ENCODE measurements at regions not wholly inside any gene's neighbourhood (a gene's known extent, or its start where the extent isn't known, plus 50 kb on each side); places are given as distances from the start of the nearest gene placed in this dataset.

DNA sequence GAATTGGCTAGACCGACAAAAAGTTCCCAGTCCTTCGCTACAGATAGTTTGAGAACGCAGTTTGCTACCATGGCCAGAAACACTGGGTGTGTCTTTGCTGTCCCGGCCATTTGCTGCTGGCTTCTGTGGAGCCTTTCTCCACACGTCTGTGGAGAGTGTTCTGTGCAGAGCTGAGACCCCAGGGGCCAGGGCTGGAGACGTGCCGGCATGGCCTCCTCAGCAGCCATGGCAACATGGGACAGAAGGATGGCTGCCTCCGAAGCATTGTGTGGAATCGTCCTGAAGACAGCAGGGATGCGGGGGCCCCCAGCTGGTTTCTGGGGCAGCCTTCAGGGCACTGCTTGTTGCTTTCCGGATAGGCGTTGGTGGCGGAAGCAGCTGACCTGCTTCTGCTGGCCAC, 142.8 kb downstream of the GADD45G start:
- no peak for DNase-seq (ENCODE audit: low read depth)

DNA sequence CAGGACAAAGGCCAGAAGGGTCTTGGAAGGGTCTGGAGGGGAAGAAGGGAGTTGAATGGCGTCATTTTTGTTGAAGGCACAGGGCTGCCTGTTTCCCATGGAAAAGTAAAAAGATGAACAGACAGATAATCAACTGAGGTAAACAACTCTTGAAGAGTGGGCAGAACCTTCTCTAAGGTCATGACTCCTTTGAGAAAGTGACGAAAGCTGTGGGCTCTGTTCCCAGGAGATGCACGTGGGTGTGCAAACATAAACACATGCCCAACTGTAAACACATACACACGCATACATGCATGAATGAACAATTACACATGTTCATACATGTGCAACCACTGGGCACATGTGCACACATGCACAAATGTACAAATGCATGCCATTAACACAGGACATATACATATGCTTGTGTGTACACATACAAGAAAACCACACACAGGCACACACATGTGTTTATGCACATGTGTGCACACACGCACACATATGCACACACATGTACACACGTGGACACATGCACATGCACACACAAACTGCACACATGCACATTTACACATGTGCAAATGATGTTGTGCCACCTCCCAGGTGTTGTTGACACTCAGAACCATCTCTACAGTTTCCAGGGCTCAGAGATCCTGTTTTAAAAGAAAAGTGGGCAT, 143.3 kb downstream of the GADD45G start:
- DNase-seq (ENCODE audit: low read depth), result no peak

DNA sequence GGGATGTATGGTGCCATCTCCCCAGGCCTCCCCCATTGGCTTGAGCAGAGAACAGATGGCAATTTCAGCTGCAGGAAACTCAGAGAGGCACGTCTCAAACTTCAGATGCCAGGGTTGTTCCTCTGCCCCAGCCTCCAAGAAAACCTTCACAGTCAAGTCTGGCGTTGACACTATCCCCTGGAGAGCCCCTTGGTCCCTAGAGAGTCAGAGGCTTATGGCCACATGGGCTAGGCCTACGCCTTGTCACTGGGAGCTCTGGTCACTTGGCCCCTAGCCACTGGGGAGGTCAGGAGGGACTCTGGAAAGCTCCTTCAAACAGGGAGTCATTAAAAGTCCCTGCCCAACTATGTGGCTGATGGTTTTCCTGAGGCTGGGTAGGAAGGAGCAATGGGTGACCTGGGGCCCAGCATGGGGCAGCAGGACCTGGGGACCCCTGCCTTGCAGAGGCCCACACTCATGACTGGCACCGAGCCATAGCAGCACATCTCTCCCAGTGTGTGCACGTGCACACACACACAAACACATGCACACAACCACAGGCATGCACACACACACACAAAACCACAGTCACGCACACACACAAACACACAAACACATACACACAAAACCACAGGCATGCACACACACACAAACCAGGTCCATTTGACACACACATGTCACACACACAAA, 144.2 kb downstream of the GADD45G start:
- DNase-seq (ENCODE audit: low read depth), result no peak

DNA sequence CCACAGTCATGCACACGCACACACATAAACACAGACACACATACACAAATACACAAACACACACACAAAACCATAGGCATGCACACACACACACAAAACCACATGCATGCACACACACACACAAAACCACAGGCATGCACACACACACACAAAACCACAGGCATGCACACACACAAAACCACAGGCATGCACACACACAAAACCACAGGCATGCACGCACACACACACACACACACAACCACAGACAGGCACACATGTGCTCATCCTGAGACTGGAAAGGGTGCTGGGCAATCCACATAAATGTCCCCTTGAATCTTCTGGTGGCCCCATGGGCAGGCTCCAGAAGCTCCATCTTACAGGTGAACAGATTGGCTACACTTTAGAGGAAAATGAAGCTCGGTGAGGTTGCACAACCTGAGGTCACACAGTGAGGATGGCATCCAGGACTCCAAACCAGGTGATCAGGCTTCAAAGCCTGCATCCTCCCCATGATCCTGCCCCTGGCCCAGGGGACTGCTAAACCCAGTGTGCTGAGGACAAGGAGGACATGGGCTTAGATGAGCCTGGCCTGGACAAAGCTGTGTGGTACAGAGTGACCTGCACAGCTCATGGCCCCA, 144.8 kb downstream of the GADD45G start:
- DNase-seq (ENCODE audit: low read depth), result no peak

DNA sequence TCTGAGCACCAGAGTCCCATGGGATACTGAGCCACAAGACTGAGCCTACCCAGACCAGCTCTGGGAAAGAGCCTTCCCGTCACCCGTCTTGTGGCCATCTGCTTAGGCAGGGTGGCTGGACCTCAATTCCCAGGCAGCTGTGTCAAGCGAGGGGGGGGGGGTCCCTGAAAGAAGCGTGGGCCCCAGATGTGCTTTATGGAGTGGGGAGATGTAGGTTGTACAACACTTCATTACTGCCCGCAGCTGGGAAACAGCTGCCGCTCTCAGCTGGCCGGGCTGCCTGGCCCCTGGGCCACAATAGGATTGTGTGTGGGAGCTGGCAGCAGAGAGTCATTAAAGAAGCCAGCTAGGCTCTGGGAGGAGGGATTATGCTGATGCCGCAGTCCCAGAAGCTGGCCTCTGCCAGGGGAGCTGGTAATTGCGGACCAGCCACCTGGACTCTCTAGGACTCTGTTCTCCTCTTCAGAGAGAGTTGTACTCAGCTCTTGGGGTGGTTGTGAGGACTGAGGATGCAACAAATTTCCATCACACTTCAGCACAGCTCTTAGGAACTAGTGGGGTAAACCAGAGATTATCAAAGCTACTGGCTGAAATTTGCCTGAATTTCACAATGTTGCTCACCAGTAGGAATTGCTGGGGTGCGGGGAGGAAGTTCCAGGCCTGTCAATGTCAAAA, 145.4 kb downstream of the GADD45G start:
- DNase-seq (ENCODE audit: low read depth), result no peak

DNA sequence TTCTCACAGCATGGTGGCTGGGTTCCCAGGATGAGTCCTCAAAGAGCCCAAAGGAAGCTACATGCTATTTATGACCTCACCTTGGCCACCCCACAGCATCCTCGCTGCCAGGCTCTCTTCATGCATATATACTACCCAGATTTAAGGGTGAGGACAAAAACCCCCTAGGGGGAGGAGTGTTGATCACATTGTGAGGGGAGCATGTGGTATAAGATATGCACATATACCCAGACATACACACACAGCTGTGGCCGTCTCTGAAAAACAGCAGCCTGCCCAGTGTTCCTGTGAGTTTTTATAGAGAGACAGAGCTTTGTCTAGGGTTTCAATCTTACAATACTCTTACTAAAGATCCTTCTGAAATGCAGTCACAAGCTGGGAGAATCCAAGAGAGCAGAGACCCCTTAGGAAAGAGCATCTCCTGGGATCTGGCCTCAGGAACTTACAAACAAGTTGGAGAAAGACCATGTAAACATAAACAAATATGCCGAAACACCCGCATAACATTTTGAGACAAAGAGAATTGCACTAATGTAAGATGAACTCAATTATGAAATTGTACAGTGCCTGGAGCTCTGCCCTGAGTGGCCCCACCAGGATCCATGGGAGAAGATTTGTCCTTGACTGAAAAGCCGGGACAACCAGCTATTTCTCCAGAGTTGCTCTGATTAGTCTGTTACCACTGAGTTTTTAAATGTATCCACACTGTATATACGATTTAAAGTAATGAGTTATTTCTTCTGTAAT, 146.4 kb downstream of the GADD45G start:
- no peak for DNase-seq (ENCODE audit: low read depth)

- no peak for DNase-seq (ENCODE audit: low read depth)
Observed at GRCh38 chr9:89752154-89752553, 147.3 kb downstream of the GADD45G start.

DNA sequence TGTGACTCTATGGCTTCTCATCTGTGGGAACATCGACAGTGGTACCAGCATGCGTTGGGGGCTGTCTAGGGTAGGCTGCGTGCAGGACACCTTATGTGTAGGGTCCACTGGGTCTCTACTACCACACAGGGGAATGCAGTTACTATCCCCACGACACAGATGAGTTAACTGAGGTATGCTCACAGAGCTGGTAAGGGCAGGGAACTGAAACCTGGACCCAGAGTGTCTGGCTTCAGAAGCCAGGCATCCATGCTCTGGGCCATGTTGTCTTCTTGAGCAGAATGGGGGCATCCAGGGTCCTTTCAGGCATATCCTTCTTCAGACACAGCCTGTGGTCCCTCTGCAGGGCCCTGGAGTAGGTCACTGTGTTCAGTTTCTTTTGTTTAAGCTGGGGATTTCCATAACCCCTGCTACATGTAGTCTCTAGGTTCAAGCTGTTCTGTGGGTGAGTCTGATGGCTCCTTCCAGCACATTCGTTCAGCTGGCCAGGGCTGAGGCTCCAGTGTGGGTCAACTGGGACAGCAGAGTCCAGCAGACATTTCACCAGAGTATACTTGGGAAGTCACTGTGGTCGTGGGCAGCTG, 148.8 kb downstream of the GADD45G start:
- DNase-seq (ENCODE audit: low read depth), result no peak

- DNase-seq (ENCODE audit: low read depth), result no peak
Observed at GRCh38 chr9:89754193-89754592, 149.4 kb downstream of the GADD45G start.

DNA sequence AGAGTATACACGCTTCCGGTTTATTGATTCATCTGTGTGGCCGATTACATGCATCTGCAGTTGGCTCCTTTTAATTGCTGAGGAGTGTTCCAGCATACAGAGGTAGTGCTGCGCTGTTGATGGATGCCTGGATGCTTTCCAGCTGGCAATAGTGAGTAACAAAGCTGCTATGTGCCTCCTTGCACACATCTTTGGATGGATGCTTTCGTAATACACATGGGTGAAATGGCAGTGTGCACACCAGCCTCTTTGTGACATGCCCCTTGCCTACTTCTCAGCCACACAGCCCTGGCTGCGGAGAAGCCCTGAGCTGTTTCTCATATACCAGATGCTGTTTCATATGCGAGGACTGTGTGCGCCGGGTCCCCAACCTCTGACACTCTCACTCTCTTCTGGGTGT, 151.0 kb downstream of the GADD45G start:
- DNase-seq (ENCODE audit: low read depth), result no peak

- no peak for DNase-seq (ENCODE audit: low read depth)
Observed at GRCh38 chr9:89756891-89757537, 152.2 kb downstream of the GADD45G start.

DNA sequence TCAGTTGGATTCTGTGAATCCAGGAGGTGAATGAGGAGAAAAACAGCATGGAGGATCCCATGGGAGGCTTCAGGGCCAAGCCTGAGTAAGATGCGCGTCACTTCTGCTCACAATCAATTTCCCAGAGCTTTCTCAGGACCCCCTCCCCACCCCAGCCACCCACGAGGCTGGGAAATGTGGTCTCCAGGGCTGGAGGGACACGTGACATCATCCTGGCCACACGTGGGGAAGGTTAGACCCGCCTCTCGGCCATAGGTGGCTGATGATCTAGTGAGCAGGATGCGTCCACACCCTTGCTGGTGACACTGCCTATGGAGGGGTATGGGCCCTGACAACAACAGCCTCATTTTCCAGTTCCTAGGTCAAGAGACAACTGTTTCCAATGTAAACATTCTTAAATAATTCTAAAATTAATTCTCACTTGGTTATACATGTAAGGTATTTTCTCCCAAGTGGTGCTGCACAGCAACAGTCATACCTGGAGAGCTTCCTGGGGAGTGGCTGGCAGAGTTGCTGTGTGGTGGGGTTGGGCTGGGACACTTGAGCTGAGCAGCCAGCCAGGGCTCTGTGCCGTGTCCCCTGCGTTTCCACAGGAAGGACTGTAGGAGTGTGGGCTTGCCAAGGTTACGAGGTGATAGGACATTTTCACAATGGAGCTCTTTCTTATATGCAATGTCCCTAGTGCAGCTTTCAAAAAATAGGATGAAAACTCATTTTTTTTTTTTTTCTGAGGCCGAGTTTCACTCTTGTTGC, 153.1 kb downstream of the GADD45G start:
- DNase-seq (ENCODE audit: low read depth), result no peak

GRCh38 chr9:89759572-89759971, 154.8 kb downstream of the GADD45G start:
- no peak for DNase-seq (ENCODE audit: low read depth)

DNA sequence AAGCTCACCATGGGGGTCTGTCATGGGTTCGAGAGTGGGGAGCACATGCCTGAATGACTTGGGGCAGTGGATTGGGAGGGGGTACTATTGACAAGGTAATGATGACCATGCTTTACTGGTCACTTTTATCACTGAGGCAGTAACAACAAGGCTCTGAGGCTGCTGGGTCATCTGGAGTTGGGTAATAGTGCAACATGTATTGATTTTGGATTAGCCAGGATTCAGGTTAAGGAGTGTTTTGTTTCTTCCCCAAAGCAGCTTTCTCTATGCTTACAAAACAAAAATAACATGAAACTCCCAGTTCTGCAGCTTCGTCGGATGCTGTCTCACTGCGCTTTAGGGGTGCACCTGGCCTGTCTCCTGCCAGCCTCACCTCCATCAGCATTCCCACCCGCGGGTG, 155.3 kb downstream of the GADD45G start:
- DNase-seq (ENCODE audit: low read depth), result no peak

GRCh38 chr9:89764217-89764616, 159.4 kb downstream of the GADD45G start:
- DNase-seq (ENCODE audit: low read depth), result no peak

DNA sequence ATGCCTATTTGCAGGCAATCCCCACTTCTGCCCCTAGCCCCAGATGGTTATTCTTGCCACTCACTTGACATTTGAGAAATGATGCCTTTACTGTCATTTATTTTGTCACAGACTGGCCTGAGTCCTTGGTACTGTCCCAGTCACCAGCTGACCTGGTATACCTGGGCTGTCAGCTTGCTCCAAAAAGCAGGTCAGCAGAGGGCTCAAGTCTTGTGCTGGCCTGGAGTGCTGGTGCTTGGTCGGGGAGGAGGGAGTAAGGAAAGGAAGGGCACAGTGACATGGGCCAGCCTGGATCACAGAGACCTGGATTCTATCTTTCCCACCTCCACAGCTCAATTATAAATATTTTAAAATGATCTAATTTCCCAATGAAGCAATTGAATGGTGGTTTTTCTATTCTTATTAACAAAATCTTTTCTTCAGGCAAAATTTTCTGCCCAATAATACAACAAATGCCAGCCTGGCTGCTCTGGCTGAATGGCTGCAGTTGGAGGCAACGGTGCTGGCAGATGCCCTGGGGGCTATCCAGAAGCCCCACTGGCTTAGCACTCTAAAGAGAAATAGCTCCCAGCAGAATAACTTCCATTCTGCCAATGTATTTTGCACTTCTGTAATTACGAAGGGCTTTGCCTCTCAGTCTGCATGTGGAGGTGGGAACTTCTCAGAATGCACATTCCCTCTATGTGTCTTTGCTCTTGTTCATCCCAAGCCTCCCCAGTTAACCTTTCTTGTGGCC, 160.6 kb downstream of the GADD45G start:
- no peak for DNase-seq (ENCODE audit: low read depth)

- DNase-seq (ENCODE audit: low read depth), result no peak
Observed at GRCh38 chr9:89766991-89767390, 162.2 kb downstream of the GADD45G start.

DNA sequence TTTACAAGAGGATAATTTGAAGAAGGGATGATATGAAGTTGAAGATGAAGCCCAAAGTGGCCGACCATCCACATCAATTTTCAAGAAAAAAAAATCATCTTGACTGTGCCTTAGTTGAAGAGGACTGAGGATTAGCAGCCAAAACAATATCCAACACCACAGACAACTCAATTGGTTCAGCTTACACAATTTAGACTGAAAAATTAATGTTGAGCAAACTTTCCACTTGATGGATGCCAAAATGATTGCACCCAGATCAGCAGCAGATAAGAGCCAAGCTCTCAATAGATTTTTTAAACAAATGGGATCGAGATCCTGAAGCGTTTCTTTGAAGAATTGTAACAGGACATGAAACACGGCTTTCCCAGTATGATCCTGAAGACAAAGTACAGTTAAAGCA, 163.2 kb downstream of the GADD45G start:
- DNase-seq (ENCODE audit: low read depth), result no peak

- DNase-seq (ENCODE audit: low read depth), result no peak
Observed at GRCh38 chr9:89768650-89769071, 163.8 kb downstream of the GADD45G start.

Measured in GM04503 (cell line).